ENCODE measurements at regions not wholly inside any gene's neighbourhood (a gene's known extent, or its start where the extent isn't known, plus 50 kb on each side); places are given as distances from the start of the nearest gene placed in this dataset.

DNA sequence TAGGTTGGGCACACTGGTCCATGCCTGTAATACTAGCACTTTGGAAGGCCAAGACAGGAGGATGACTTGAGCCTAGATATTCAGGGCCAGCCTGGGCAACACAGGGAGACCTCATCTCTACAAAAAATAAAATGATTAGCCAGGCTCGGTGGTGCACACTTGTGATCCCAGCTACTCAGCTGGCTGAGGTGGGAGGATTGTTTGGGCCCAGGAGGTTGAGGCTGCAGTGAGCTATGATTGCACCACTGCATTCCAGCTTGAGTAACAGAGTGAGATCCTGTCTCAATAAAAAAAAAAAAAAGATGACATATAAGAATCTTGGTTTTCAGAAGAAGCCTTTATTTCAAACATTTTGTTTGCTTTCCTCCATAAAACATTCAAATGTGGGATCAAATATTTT is 178.0 kb downstream of the LIG4 start:
- TF ChIP-seq, protein P1, sequence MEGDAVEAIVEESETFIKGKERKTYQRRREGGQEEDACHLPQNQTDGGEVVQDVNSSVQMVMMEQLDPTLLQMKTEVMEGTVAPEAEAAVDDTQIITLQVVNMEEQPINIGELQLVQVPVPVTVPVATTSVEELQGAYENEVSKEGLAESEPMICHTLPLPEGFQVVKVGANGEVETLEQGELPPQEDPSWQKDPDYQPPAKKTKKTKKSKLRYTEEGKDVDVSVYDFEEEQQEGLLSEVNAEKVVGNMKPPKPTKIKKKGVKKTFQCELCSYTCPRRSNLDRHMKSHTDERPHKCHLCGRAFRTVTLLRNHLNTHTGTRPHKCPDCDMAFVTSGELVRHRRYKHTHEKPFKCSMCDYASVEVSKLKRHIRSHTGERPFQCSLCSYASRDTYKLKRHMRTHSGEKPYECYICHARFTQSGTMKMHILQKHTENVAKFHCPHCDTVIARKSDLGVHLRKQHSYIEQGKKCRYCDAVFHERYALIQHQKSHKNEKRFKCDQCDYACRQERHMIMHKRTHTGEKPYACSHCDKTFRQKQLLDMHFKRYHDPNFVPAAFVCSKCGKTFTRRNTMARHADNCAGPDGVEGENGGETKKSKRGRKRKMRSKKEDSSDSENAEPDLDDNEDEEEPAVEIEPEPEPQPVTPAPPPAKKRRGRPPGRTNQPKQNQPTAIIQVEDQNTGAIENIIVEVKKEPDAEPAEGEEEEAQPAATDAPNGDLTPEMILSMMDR (IDR thresholded peaks at IDR 0.05), result no peak
- no peak for TF ChIP-seq POLR2A (IDR thresholded peaks at IDR 0.05)
